Large intestine (tissue), 3 donors: ENCODE measurements at regions not wholly inside any gene's neighbourhood (a gene's known extent, or its start where the extent isn't known, plus 50 kb on each side); places are given as distances from the start of the nearest gene placed in this dataset.

Experiments used
- DNase-seq, 2 donors: peaks; one replicate each; pipeline versions ENCODE4 v3.0.0 to v3.0.0-alpha.2; 2013
- H3K27ac ChIP-seq: one replicate; pipeline ENCODE4 v1.5.1; 2013; ENCODE audit warnings: low read length
- H3K27me3 ChIP-seq: 2 replicates; pipeline ENCODE4 v1.6.1; 2013; ENCODE audit warnings: low read length; ENCODE audit not compliant: control insufficient read depth, insufficient read depth
- H3K36me3 ChIP-seq: 2 replicates; pipeline ENCODE4 v1.6.1; 2013; ENCODE audit warnings: low read length; ENCODE audit not compliant: control insufficient read depth, insufficient read depth
- H3K4me1 ChIP-seq: one replicate; pipeline ENCODE4 v1.6.1; 2013; ENCODE audit warnings: low read length; ENCODE audit not compliant: control insufficient read depth, insufficient read depth
- H3K4me3 ChIP-seq: one replicate; pipeline ENCODE4 v1.5.1; 2013; ENCODE audit warnings: low read length
- H3K9me3 ChIP-seq: one replicate; pipeline ENCODE4 v1.6.1; 2013; ENCODE audit warnings: mild to moderate bottlenecking, low read depth, low read length, moderate library complexity; ENCODE audit not compliant: control insufficient read depth
- WGBS: methylation state at CpG from one replicate; pipeline ENCODE4 v1.1.5; 2013; ENCODE audit warnings: low lambda C conversion rate; ENCODE audit not compliant: insufficient coverage; 5-methylcytosine and 5-hydroxymethylcytosine counted together

DNA sequence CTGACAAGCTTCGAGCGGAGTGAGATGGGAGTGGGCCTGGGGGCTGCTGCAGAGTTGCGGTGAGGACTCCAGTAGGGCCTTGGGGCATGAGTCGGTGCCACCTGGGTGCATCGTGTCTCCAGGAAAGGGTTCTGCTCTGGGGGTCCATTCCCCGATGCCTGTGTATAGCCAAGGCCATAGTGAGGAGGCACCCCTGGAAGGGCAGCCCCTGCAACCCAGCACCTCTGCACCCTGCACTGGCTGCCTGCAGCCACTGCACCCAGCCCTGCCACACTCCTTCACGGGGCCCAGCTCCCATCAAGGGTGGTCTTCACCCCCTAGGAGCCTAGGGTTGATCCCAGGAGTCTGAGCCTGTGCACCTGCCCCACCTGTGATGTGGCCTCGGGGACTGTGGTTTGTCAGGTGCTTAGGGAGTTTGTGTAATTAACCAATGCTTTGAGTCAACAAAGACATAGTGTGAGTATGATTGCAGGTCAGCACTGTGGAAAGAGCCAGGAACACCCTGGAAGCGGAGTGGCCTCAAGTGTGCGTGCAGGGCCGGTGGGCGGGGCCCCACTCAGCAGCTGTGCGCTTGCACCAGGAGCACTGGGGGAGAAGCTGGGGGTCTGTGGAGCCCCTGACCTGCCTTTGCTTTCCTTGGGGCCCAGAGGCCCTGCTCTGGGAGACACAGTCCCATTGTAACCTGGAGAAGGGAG lies 1299.3 kb downstream of the BRD1 start:
- no peaks in the 10 kb centered on the region for H3K4me1 ChIP-seq
- WGBS, result no CpG with 5 or more reads among the region's 13 CpGs
- no peak overlapping the region for H3K27ac ChIP-seq
- no peak for DNase-seq
- H3K4me3 ChIP-seq, result no peak overlapping the region
- no peaks in the 10 kb centered on the region for H3K9me3 ChIP-seq
- H3K27me3 ChIP-seq, result no peaks in the 10 kb centered on the region
- no peaks in the 10 kb centered on the region for H3K36me3 ChIP-seq

DNA sequence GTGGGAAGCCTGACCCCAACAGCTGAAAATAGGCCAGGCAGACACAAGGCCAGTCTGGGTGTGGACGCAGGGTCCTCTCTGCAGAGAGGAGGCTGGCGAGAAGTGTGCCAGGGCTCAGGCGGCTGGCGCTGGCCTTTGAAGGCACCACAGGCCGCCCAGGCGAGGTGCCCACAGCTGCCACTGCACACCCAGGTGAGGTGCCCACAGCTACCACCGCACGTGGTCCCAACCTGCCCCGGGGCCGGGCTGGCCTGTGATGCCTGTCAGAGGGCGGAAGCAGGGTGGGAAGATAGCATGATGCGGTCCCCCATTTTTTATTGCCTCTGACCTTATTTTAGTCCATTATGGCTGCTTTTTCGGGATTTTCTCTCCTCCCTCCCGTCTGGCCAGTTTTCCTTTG lies 1303.9 kb downstream of the BRD1 start:
- Histone ChIP-seq H3K27me3 (no peaks in the 10 kb centered on the region), H3K36me3 (no peaks in the 10 kb centered on the region), H3K4me3 (no peak overlapping the region), H3K9me3 (no peaks in the 10 kb centered on the region), H3K27ac (no peak overlapping the region), H3K4me1 (no peaks in the 10 kb centered on the region)
- DNase-seq, result no peak
- no CpG with 5 or more reads among the region's 14 CpGs for WGBS

DNA sequence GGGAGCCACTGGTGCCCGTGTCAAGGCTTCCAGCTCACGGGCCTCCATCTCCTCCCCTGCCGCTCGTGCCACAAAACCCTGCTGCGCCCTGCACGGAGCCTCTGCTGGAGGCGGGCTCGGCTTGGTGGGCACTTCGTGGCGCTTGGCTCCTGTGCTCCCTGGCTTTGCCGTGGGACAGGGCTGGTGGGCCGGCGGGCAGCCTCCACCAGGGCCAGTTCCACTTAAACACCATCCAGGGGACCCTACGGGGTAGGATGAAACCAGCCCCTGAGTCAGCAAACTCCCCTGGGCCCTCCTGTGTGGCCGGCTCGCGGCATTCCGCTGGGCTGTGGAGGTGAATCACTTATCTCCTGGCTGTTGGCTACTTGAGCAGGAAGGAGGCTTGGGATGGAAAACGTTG lies 1304.6 kb downstream of the BRD1 start:
- Histone ChIP-seq H3K4me3 (no peak overlapping the region), H3K27me3 (no peaks in the 10 kb centered on the region), H3K9me3 (no peaks in the 10 kb centered on the region), H3K4me1 (no peaks in the 10 kb centered on the region), H3K27ac (no peak overlapping the region), H3K36me3 (no peaks in the 10 kb centered on the region)
- WGBS, result no CpG with 5 or more reads among the region's 19 CpGs
- DNase-seq, result no peak

DNA sequence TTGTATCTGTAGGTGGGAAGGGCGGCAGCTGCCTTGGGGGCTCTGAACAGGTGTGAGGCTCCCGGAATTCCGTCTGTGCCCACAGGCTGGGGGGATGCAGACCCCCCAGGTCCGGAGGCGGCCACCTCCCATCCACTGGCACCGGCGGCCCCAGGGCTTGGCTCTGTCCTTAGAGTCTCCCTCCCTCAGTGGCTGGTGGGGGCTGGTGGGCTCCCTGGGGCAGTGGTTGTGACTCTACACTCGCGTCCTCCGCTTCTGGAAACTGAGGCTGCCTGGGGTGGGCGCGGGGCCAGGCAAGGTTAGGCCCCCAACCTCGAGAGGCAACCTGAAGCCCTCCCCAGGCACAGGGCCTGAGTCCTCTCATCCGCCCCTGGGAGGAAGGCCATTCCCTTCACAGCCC lies 1305.4 kb downstream of the BRD1 start:
- no peak overlapping the region for H3K27ac ChIP-seq
- H3K9me3 ChIP-seq, result no peaks in the 10 kb centered on the region
- H3K4me3 ChIP-seq, result no peak overlapping the region
- no peaks in the 10 kb centered on the region for H3K4me1 ChIP-seq
- no peak for DNase-seq
- no peaks in the 10 kb centered on the region for H3K36me3 ChIP-seq
- no CpG with 5 or more reads among the region's 14 CpGs for WGBS
- no peaks in the 10 kb centered on the region for H3K27me3 ChIP-seq

DNA sequence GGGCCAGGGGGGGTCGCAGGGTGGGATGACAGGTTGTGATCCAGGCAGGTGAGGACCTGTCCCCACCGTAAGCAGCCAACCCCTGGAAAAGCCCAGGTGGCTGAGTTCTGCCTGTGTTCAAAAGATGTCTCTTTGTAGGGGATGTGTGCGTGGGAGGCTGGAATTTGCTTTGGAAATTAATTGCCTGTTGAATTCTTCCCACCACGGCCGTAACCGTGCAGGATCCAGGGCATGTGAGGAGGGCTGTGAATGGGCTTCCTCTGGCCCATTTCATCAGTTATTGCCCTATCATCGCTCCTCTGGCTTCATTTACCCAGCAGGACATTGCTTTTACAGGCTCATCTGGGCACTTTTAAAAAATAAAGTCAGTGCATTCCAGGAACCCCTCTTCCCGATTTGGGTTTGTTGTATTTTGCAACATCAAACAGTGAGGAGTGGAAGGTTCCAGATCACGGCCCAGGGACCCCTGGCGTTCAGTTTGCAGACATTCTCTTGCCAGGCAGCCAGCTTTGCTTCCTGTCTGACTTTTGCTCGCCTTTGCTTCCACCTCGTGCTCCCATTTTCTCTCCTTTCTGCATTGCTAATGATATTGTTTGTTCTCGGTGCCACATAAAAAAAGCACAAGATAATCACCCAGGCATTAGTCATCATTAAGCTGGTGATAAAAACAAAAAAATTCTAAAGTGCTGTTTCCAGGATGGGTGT lies 1306.6 kb downstream of the BRD1 start:
- H3K4me3 ChIP-seq, result no peak overlapping the region
- no peak for DNase-seq
- no peaks in the 10 kb centered on the region for H3K36me3 ChIP-seq
- H3K4me1 ChIP-seq, result no peaks in the 10 kb centered on the region
- H3K27me3 ChIP-seq, result no peaks in the 10 kb centered on the region
- 58% methylated on average over 3 of the region's 13 CpGs for WGBS
- H3K9me3 ChIP-seq, result no peaks in the 10 kb centered on the region
- H3K27ac ChIP-seq, result no peak overlapping the region

DNA sequence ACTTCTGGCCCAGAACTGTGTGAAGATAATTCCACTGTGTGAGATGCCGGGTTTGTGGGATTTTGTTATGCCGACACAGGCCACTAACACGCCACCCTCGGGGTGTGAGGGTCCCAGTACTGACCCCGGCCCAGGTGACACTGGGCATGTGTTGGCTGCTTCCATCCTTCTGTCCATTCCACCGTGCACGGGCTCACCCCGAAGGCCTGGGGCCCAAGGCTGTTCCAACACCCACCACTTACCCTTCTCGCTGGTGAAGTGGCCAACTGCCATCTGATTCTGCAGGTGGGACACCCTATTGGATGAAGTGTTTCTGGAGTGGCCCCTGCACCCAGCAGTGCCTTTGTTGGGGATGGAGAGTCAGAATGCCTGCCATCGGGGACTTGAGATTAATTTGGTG lies 1307.5 kb downstream of the BRD1 start:
- H3K36me3 ChIP-seq, result no peaks in the 10 kb centered on the region

DNA sequence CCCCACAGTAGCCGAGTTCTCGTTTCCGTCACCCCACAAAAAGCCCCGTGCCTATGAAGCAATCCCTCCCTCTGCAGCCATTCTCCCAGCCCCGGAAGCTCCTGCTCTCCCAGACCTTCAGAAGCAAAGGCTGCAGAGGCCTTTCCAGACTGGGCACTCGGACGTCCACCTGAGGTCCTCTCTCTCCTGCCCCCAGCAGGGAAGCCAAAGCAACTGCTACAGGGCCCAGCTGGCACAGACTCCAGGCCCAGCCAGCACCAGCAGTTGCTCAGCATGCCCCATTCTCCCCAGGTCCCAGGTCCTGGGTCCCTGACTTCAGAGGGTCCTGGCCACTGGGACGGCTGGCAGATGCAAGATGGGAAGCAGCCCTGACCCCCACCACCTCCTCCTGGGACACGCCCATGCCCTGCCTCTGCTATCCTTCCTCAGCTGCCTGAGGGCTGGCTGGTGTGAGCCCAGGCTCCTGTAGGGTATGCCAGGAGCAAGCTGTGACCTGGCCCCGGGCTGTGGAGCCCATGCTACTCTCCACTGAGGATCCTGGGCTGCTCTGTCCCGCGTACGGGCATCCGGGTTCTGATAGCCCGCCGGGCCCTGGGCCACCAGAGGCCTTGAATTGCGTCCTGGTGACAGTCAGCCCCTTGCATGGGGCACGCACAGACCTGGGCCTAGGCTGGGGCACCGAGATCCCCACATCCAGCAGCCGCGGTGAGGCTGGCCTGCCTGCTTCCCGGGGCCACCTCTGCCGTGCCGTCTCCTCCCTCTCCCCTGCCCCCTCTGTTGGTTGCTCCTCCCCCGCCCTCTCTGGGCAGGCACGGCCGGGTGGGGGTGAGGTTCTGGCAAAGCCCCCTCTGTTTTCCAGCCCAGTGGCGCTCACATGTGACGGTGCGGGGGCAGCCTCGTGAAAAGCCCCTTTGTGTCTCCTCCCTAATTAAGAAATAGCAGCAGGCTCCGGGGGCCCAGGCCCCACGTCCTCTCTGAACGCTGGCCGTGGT lies 1310.3 kb downstream of the BRD1 start:
- no peaks in the 10 kb centered on the region for H3K9me3 ChIP-seq
- H3K4me3 ChIP-seq, result no peak overlapping the region
- H3K27ac ChIP-seq, result no peak overlapping the region
- no peak for DNase-seq
- no peaks in the 10 kb centered on the region for H3K36me3 ChIP-seq
- no CpG with 5 or more reads among the region's 35 CpGs for WGBS
- H3K4me1 ChIP-seq, result no peaks in the 10 kb centered on the region
- no peaks in the 10 kb centered on the region for H3K27me3 ChIP-seq

More for the DNA sequence above, 1307.5 kb downstream of the BRD1 start:
- WGBS, result no CpG with 5 or more reads among the region's 10 CpGs
- H3K4me3 ChIP-seq, result no peak overlapping the region
- no peaks in the 10 kb centered on the region for H3K4me1 ChIP-seq
- H3K27me3 ChIP-seq, result no peaks in the 10 kb centered on the region
- no peaks in the 10 kb centered on the region for H3K9me3 ChIP-seq
- no peak overlapping the region for H3K27ac ChIP-seq
- no peak for DNase-seq

DNA sequence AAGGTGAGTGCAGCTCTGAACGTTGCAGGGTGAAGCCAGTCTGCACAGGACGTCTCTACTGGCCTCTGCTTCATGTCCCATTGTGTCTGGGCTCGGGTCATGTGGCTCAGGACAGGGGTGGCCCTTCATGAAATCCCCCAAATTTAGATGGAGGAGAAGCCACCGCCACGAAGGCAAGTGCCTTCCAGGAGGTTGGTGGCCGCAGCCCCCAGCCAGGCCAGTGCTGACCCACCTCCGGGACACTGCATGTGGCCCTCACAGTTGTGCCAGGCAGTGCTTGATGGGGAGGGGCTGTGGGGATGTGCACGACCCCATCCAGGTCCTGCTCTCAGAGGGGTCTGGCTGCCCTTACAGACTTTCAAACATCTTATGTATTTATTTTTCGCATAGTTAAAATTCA lies 1311.1 kb downstream of the BRD1 start:
- 80% methylated on average over 1 of the region's 9 CpGs for WGBS
- H3K4me3 ChIP-seq, result no peak overlapping the region
- H3K27me3 ChIP-seq, result no peaks in the 10 kb centered on the region
- no peak overlapping the region for H3K27ac ChIP-seq
- H3K4me1 ChIP-seq, result no peaks in the 10 kb centered on the region
- H3K36me3 ChIP-seq, result no peaks in the 10 kb centered on the region
- DNase-seq, result no peak
- H3K9me3 ChIP-seq, result no peaks in the 10 kb centered on the region

DNA sequence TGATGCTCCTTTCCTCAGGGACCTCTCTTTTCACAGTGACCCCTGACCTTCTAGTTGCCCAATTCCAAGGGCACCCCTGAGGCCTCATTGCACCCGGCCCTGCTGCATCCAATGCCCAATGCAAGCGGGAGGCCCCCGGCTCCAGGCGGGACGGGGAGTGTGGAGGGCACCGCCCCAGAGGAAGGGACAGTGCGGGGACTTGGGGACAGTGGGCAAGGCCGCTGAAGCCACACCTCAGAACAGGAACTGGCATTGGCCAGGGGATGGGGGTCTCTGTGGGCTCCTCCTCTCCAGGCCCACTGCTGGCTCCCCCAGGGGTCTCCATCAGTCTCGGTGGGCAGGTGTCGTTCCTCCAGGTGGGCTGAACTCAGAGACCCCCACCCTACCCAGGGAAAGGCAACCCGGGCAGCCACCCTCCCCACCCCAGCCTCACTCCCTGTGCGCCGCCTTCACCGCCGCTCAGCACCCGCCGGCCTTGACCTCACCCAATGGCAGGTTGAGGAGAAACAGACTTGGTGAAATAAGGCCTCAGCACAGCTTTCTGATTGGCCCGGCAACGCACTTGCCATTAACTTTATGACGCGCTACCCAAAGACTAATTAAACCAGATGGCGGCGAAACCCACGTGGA lies 1312.0 kb downstream of the BRD1 start:
- 96% methylated on average over 5 of the region's 24 CpGs for WGBS
- H3K4me1 ChIP-seq, result no peaks in the 10 kb centered on the region

DNA sequence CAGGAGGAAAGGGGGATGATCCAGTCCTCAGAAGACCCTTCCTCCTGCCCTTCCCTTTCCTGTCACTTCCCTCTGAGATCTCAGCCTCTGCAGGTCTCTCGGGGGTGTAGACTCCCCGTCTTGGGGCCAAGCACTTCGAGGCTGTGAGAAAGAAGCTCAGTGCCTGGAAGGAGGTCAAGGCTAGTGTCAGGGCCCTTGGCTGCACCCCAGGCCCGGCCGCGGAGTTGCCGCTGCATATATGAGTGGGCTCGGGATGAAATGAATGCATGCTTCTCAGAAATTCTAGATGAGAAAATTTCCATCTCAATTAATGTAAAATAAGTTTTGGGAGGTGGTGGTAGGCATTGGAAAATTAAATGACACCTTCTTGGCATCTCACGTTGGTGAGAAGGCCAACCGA lies 1313.7 kb downstream of the BRD1 start:
- Histone ChIP-seq H3K27ac (no peak overlapping the region), H3K27me3 (no peaks in the 10 kb centered on the region), H3K9me3 (no peaks in the 10 kb centered on the region), H3K4me1 (no peaks in the 10 kb centered on the region), H3K4me3 (no peak overlapping the region), H3K36me3 (no peaks in the 10 kb centered on the region)
- 100% methylated on average over 1 of the region's 10 CpGs for WGBS
- DNase-seq, result no peak

More for the DNA sequence above, 1312.0 kb downstream of the BRD1 start:
- DNase-seq, result no peak
- no peaks in the 10 kb centered on the region for H3K9me3 ChIP-seq
- H3K27ac ChIP-seq, result no peak overlapping the region
- no peaks in the 10 kb centered on the region for H3K27me3 ChIP-seq
- H3K4me3 ChIP-seq, result no peak overlapping the region
- H3K36me3 ChIP-seq, result no peaks in the 10 kb centered on the region
